H9 (cell line): ENCODE measurements at regions not wholly inside any gene's neighbourhood (a gene's known extent, or its start where the extent isn't known, plus 50 kb on each side); places are given as distances from the start of the nearest gene placed in this dataset.

ENCODE experiments used
- DNase-seq: peaks from one replicate; pipeline ENCODE4 v3.0.0-alpha.2; 2017
- H2AFZ ChIP-seq: one replicate; pipeline ENCODE4 v1.6.1; 2013; ENCODE audit warnings: mild to moderate bottlenecking, low read length, control low read depth, moderate library complexity
- H2AK5ac ChIP-seq: 2 replicates; pipeline ENCODE4 v1.6.1; 2013; ENCODE audit warnings: low read length, control low read depth, mixed read lengths; ENCODE audit not compliant: insufficient read length
- H2BK120ac ChIP-seq: one replicate; pipeline ENCODE4 v1.6.1; 2013; ENCODE audit warnings: low read depth, mild to moderate bottlenecking, low read length, control low read depth, inconsistent platforms; ENCODE audit not compliant: poor library complexity, severe bottlenecking
- H2BK12ac ChIP-seq: 2 replicates; pipeline ENCODE4 v1.6.1; 2013; ENCODE audit warnings: low read length, control low read depth, mixed read lengths, low read depth; ENCODE audit not compliant: insufficient read length
- H2BK15ac ChIP-seq: 2 replicates; pipeline ENCODE4 v1.6.1; 2013; ENCODE audit warnings: low read depth, low read length, control low read depth
- H2BK20ac ChIP-seq: one replicate; pipeline ENCODE4 v1.6.1; 2013; ENCODE audit warnings: low read depth, mild to moderate bottlenecking, low read length, control low read depth, inconsistent platforms; ENCODE audit not compliant: poor library complexity, severe bottlenecking
- H2BK5ac ChIP-seq: 2 replicates; pipeline ENCODE4 v1.6.1; 2013; ENCODE audit warnings: low read length, control low read depth, mixed read lengths; ENCODE audit not compliant: insufficient read length
- H3K14ac ChIP-seq: 2 replicates; pipeline ENCODE4 v1.6.1; 2013; ENCODE audit warnings: low read length, control low read depth; ENCODE audit not compliant: insufficient read depth
- H3K18ac ChIP-seq: 2 replicates; pipeline ENCODE4 v1.6.1; 2013; ENCODE audit warnings: low read depth, mild to moderate bottlenecking, mixed read lengths, low read length, control low read depth; ENCODE audit not compliant: insufficient read length
- H3K23ac ChIP-seq: 2 replicates; pipeline ENCODE4 v1.6.1; 2013; ENCODE audit warnings: low read length, control low read depth, mixed read lengths, low read depth; ENCODE audit not compliant: insufficient read length
- H3K23me2 ChIP-seq: 2 replicates; pipeline ENCODE4 v1.6.1; 2013; ENCODE audit warnings: low read depth, mild to moderate bottlenecking, mixed read lengths, low read length, control low read depth; ENCODE audit not compliant: insufficient read length, poor library complexity, severe bottlenecking
- H3K27ac ChIP-seq: 2 replicates; pipeline ENCODE4 v1.5.1; 2013; ENCODE audit warnings: low read length, control low read depth, mixed read lengths, low read depth; ENCODE audit not compliant: insufficient read length
- H3K27me3 ChIP-seq: 2 replicates; pipeline ENCODE4 v1.6.1; 2013; ENCODE audit warnings: low read length, control low read depth, inconsistent platforms; ENCODE audit not compliant: insufficient read depth
- H3K4ac ChIP-seq: 2 replicates; pipeline ENCODE4 v1.6.1; 2013; ENCODE audit warnings: low read depth, mild to moderate bottlenecking, control low read depth, inconsistent platforms, low read length, moderate library complexity
- H3K4me1 ChIP-seq: 2 replicates; pipeline ENCODE4 v1.6.1; 2013; ENCODE audit warnings: low read length, control low read depth, inconsistent platforms; ENCODE audit not compliant: insufficient read depth
- H3K4me2 ChIP-seq: 2 replicates; pipeline ENCODE4 v1.6.1; 2013; ENCODE audit warnings: low read length, control low read depth, mixed read lengths; ENCODE audit not compliant: insufficient read length, insufficient read depth
- H3K56ac ChIP-seq: 2 replicates; pipeline ENCODE4 v1.6.1; 2013; ENCODE audit warnings: low read depth, mild to moderate bottlenecking, mixed read lengths, low read length, control low read depth; ENCODE audit not compliant: insufficient read length
- H3K79me1 ChIP-seq: 2 replicates; pipeline ENCODE4 v1.6.1; 2013; ENCODE audit warnings: low read depth, mild to moderate bottlenecking, moderate library complexity, low read length, control low read depth, inconsistent platforms; ENCODE audit not compliant: insufficient read depth, poor library complexity, severe bottlenecking
- H3K79me2 ChIP-seq: 2 replicates; pipeline ENCODE4 v1.6.1; 2013; ENCODE audit warnings: low read length, control low read depth, inconsistent platforms; ENCODE audit not compliant: insufficient read depth
- H3K9ac ChIP-seq: 2 replicates; pipeline ENCODE4 v1.6.1; 2013; ENCODE audit warnings: low read length, control low read depth, mixed read lengths; ENCODE audit not compliant: insufficient read length; ENCODE audit errors: extremely low read depth
- H3K9me3 ChIP-seq: one replicate; pipeline ENCODE4 v1.6.1; 2013; ENCODE audit warnings: low read depth, low read length, inconsistent platforms; ENCODE audit not compliant: control insufficient read depth
- H3T11ph ChIP-seq: one replicate; pipeline ENCODE4 v1.6.1; 2013; ENCODE audit warnings: mild to moderate bottlenecking, low read length, control low read depth, inconsistent platforms
- H4K20me1 ChIP-seq: one replicate; pipeline ENCODE4 v1.6.1; 2013; ENCODE audit not compliant: control insufficient read depth, insufficient read length, insufficient read depth
- H4K5ac ChIP-seq: 2 replicates; pipeline ENCODE4 v1.6.1; 2013; ENCODE audit warnings: low read depth, mild to moderate bottlenecking, mixed read lengths, low read length, control low read depth; ENCODE audit not compliant: insufficient read length
- H4K8ac ChIP-seq: replicated peaks from 2 replicates; pipeline ENCODE4 v1.6.1; 2013; ENCODE audit warnings: low read length, control low read depth, mixed read lengths, low read depth; ENCODE audit not compliant: insufficient read length
- H4K91ac ChIP-seq: 2 replicates; pipeline ENCODE4 v1.6.1; 2013; ENCODE audit warnings: low read depth, mild to moderate bottlenecking, moderate library complexity, mixed read lengths, low read length, control low read depth; ENCODE audit not compliant: insufficient read length
- H3K27ac Mint-ChIP-seq, 3 experiments: 2 replicates in 2 of 3; 3 replicates in 1 of 3; pipeline ENCODE4 v1.8.0; 2020 to 2021; ENCODE audit warnings: mixed read lengths in 3 of 3, mild to moderate bottlenecking in 1 of 3, moderate library complexity in 1 of 3
- H3K27me3 Mint-ChIP-seq: 2 replicates; pipeline ENCODE4 v1.8.0; 2021; ENCODE audit warnings: low read depth, mild to moderate bottlenecking, moderate library complexity, mixed read lengths
- H3K36me3 Mint-ChIP-seq, 3 experiments: 2 replicates in 2 of 3; 3 replicates in 1 of 3; pipeline ENCODE4 v1.8.0; 2020 to 2021; ENCODE audit warnings: low read depth in 3 of 3, mixed read lengths in 3 of 3; ENCODE audit not compliant: insufficient read depth in 1 of 3
- H3K4me1 Mint-ChIP-seq, 2 experiments: 2 replicates each; pipeline ENCODE4 v1.8.0; 2020; ENCODE audit warnings: mixed read lengths in 2 of 2
- H3K4me3 Mint-ChIP-seq, 2 experiments: 2 replicates in 1 of 2; 3 replicates in 1 of 2; pipeline ENCODE4 v1.8.0; 2020 to 2021; ENCODE audit warnings: mild to moderate bottlenecking in 2 of 2, mixed read lengths in 2 of 2, moderate library complexity in 1 of 2
- H3K9me3 Mint-ChIP-seq, 2 experiments: 2 replicates in 1 of 2; 3 replicates in 1 of 2; pipeline ENCODE4 v1.8.0; 2020; ENCODE audit warnings: mild to moderate bottlenecking in 2 of 2, mixed read lengths in 2 of 2, moderate library complexity in 1 of 2
- CTCF ChIP-seq: fragments of 200-600 bp; sonication (generic); conservative IDR thresholded peaks from 3 replicates; pipeline ENCODE4 v1.8.0; 2021; ENCODE audit warnings: antibody characterized with exemption, mild to moderate bottlenecking
- WGBS: extraction: QIAGEN DNeasy Blood & Tissue Kit; methylation state at CpG from one replicate; pipeline ENCODE4 v1.1.7; 2013; ENCODE audit warnings: missing lambda C conversion rate, low lambda C conversion rate, mixed read lengths; ENCODE audit not compliant: insufficient read length; ENCODE audit errors: extremely low coverage; 5-methylcytosine and 5-hydroxymethylcytosine counted together

- H2BK120ac ChIP-seq = no peak overlapping the region
These were observed 307.2 kb downstream of the HIVEP2 start for GRCh38 chr6:142637624-142638351.

More at GRCh38 chr6:142637624-142638351, 307.2 kb downstream of the HIVEP2 start:
- H4K20me1 ChIP-seq = no peaks in the 10 kb centered on the region
- H3K23ac ChIP-seq = no peak overlapping the region
- no peak for DNase-seq
- H3K27me3 ChIP-seq = no peaks in the 10 kb centered on the region
- no peak overlapping the region for H3K9ac ChIP-seq
- H2AFZ ChIP-seq = no peak overlapping the region
- no CpG with 5 or more reads among the region's 10 CpGs for WGBS
- no peaks in the 10 kb centered on the region for H3K27me3 Mint-ChIP-seq
- no peaks in the 10 kb centered on the region; a peak in 1 of 7 replicates for H3K36me3 Mint-ChIP-seq
- H3K27ac ChIP-seq = no peak overlapping the region
- no peak overlapping the region for H2BK15ac ChIP-seq
- no peak for TF ChIP-seq CTCF
- no peak overlapping the region for H3K14ac ChIP-seq
- H3K4me1 Mint-ChIP-seq = no peaks in the 10 kb centered on the region
- no peaks in the 10 kb centered on the region for H3K79me2 ChIP-seq
- H2BK5ac ChIP-seq = no peak overlapping the region
- H3T11ph ChIP-seq = no peak overlapping the region
- no peaks in the 10 kb centered on the region for H3K23me2 ChIP-seq
- H3K4me3 Mint-ChIP-seq = no peak overlapping the region
- no peak overlapping the region for H3K27ac Mint-ChIP-seq
- H4K91ac ChIP-seq = no peak overlapping the region
- H2BK20ac ChIP-seq = no peak overlapping the region
- no peaks in the 10 kb centered on the region for H3K4me1 ChIP-seq
- no peak overlapping the region for H4K8ac ChIP-seq
- H3K9me3 Mint-ChIP-seq = peaks cover 0 to 4% of the 10 kb centered on the region in 2 experiments; a peak in 2 of 5 replicates
- H2AK5ac ChIP-seq = no peak overlapping the region
- H3K56ac ChIP-seq = no peak overlapping the region
- H3K9me3 ChIP-seq = no peaks in the 10 kb centered on the region
- no peak overlapping the region for H3K18ac ChIP-seq
- no peak overlapping the region for H3K4me2 ChIP-seq
- H4K5ac ChIP-seq = no peak overlapping the region
- H3K4ac ChIP-seq = no peak overlapping the region
- no peak overlapping the region for H2BK12ac ChIP-seq
- no peaks in the 10 kb centered on the region for H3K79me1 ChIP-seq
